GM23248 (cell line): ENCODE measurements at regions not wholly inside any gene's neighbourhood (a gene's known extent, or its start where the extent isn't known, plus 50 kb on each side); places are given as distances from the start of the nearest gene placed in this dataset.

Experiments used
- DNase-seq: peaks from one replicate; pipeline ENCODE4 v3.0.0-alpha.2; 2015
- H2AFZ ChIP-seq: fragments of 200-600 bp; sonication (generic); 2 replicates; pipeline ENCODE4 v1.6.1; 2016; ENCODE audit warnings: antibody characterized with exemption
- H3F3A ChIP-seq: fragments of 200-600 bp; sonication (generic); 2 replicates; pipeline ENCODE4 v1.6.1; 2016; ENCODE audit warnings: mild to moderate bottlenecking, antibody characterized with exemption, mixed run types; ENCODE audit not compliant: insufficient read depth
- H3K27ac ChIP-seq: fragments of 200-600 bp; sonication (generic); 2 replicates; pipeline ENCODE4 v1.5.1; 2016; ENCODE audit warnings: mild to moderate bottlenecking
- H3K27me3 ChIP-seq: fragments of 200-600 bp; sonication (generic); replicated peaks from 2 replicates; pipeline ENCODE4 v1.6.1; 2016; ENCODE audit warnings: mild to moderate bottlenecking; ENCODE audit not compliant: insufficient read depth
- H3K36me3 ChIP-seq: fragments of 200-600 bp; sonication (generic); 2 replicates; pipeline ENCODE4 v1.6.1; 2016; ENCODE audit warnings: low read depth, mild to moderate bottlenecking
- H3K4me1 ChIP-seq: fragments of 200-600 bp; sonication (generic); 2 replicates; pipeline ENCODE4 v1.6.1; 2016; ENCODE audit warnings: mild to moderate bottlenecking; ENCODE audit not compliant: insufficient read depth
- H3K4me2 ChIP-seq: fragments of 200-600 bp; sonication (generic); one replicate; pipeline ENCODE4 v1.6.1; 2016; ENCODE audit warnings: mild to moderate bottlenecking; ENCODE audit not compliant: unreplicated experiment
- H3K4me3 ChIP-seq: fragments of 200-600 bp; sonication (generic); 2 replicates; pipeline ENCODE4 v1.5.1; 2016; ENCODE audit warnings: mild to moderate bottlenecking
- H3K79me2 ChIP-seq: fragments of 200-600 bp; sonication (generic); 2 replicates; pipeline ENCODE4 v1.6.1; 2016; ENCODE audit warnings: mild to moderate bottlenecking; ENCODE audit not compliant: insufficient read depth
- H3K9ac ChIP-seq: fragments of 200-600 bp; sonication (generic); 2 replicates; pipeline ENCODE4 v1.6.1; 2016; ENCODE audit warnings: mild to moderate bottlenecking
- H3K9me2 ChIP-seq: fragments of 200-600 bp; sonication (generic); 2 replicates; pipeline ENCODE4 v1.6.1; 2016; ENCODE audit warnings: mixed run types, mild to moderate bottlenecking, moderate library complexity; ENCODE audit not compliant: insufficient read depth
- H3K9me3 ChIP-seq: fragments of 200-600 bp; sonication (generic); one replicate; pipeline ENCODE4 v1.6.1; 2017; ENCODE audit warnings: low read depth
- H4K20me1 ChIP-seq: fragments of 200-600 bp; sonication (generic); 2 replicates; pipeline ENCODE4 v1.6.0; 2016; ENCODE audit not compliant: insufficient read depth
- EZH2 ChIP-seq: fragments of 200-600 bp; sonication (generic); IDR thresholded peaks from 2 replicates; pipeline ENCODE4 v1.6.1; 2018; ENCODE audit warnings: antibody characterized with exemption, mild to moderate bottlenecking; ENCODE audit not compliant: insufficient read depth, poor library complexity, severe bottlenecking
- EZH2phosphoT487 ChIP-seq: fragments of 200-600 bp; sonication (generic); IDR thresholded peaks from 2 replicates; pipeline ENCODE4 v1.6.1; 2018; ENCODE audit warnings: antibody characterized with exemption, moderate library complexity, mild to moderate bottlenecking, low read depth; ENCODE audit not compliant: insufficient read depth
- WGBS, 2 experiments: methylation state at CpG; one replicate each; pipeline ENCODE4 v1.1.6; 2015 to 2017; ENCODE audit warnings: low lambda C conversion rate in 2 of 2, low coverage in 1 of 2; ENCODE audit errors: missing lambda C conversion rate in 2 of 2; 5-methylcytosine and 5-hydroxymethylcytosine counted together
- in situ Hi-C: fragments of 300-500 bp; cut with MboI; formaldehyde crosslinking; loops from 2 replicates; pipeline ENCODE4 v1.15.0; 2020

DNA sequence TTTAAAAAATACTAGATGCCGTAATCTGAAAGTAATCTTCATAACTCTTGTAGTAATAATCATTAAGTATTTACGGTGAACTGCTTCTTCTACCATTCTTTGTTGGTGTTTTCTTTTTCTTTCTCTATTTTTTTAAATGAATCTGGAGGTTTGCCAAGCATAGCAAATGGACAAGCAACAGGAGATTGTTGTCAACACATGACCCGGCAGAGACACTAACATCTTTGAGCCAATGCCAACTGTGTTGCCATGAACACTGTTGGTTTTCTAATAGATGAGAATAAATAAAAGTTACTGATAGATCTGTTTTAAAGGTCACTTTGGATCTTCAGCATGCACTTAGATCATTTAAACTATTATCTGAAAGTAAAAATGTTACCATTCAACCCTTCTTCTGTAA lies 523.6 kb upstream of the EYS start:
- no peak for DNase-seq
- in situ Hi-C loops, result no loop called here
- Histone ChIP-seq H3K9me3 (no peaks in the 10 kb centered on the region), H2AFZ (no peak overlapping the region), H3F3A (no peaks in the 10 kb centered on the region), H3K9me2 (no peaks in the 10 kb centered on the region), H3K4me2 (no peak overlapping the region), H3K27me3 (no peaks in the 10 kb centered on the region), H4K20me1 (no peaks in the 10 kb centered on the region), H3K27ac (no peak overlapping the region), H3K4me1 (no peaks in the 10 kb centered on the region), H3K79me2 (no peaks in the 10 kb centered on the region), H3K4me3 (no peak overlapping the region), H3K9ac (no peak overlapping the region), H3K36me3 (no peaks in the 10 kb centered on the region)
- TF ChIP-seq EZH2, result no peak
- no peak for TF ChIP-seq EZH2phosphoT487
- 19 to 21% methylated on average over 3 of the region's 3 CpGs for WGBS, 2 experiments

DNA sequence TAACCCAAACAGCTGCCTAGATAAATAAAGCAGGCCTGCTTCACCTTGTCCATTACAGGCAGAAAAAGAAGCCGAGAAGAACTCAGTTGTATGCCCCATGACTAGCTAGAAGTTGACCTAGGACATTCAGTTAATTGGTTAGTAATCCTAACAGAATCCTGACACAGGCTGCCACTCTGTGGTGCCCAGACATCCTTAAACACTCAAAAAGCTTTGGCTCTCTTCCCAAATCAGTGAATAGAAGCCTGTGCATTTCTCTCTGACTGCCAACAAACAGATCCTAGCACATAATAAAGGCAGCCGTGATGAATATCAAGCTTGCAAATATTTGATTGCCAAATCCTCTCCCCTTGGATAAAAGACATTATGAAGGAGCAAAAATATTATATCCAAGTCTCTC lies 519.1 kb upstream of the EYS start:
- Histone ChIP-seq H3K9ac (no peak overlapping the region), H2AFZ (no peak overlapping the region), H3K9me2 (no peaks in the 10 kb centered on the region), H4K20me1 (no peaks in the 10 kb centered on the region), H3K4me1 (no peaks in the 10 kb centered on the region), H3K4me3 (no peak overlapping the region), H3K9me3 (no peaks in the 10 kb centered on the region), H3K4me2 (no peak overlapping the region), H3K79me2 (no peaks in the 10 kb centered on the region), H3K36me3 (no peaks in the 10 kb centered on the region), H3F3A (no peaks in the 10 kb centered on the region), H3K27ac (no peak overlapping the region), H3K27me3 (no peaks in the 10 kb centered on the region)
- in situ Hi-C loops, result no loop called here
- peak; percentile 2 for DNase-seq
- 3 to 7% methylated on average over 2 of the region's 2 CpGs for WGBS, 2 experiments
- TF ChIP-seq EZH2 (no peak), EZH2phosphoT487 (no peak)

DNA sequence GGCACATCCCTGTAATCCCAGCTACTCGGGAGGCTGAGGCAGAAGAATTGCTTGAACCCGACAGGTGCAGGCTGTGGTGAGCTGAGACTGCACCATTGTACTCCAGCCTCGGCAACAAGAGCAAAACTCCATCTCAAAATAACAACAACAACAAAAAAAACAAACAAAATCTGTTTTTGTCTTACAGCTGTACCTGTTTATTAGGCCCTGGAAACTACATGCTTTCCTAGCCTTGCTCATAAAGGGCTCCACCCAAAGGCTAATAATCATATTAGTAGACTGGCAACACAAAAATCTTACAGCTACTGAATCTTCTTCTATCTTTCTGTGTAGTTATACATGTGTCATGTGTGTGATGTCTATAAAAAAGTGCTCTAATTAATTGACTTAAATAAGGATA lies 503.9 kb upstream of the EYS start:
- in situ Hi-C loops, result no loop called here
- DNase-seq, result no peak
- Histone ChIP-seq H2AFZ (no peak overlapping the region), H3K9ac (no peak overlapping the region), H3K27me3 (no peaks in the 10 kb centered on the region), H3K9me2 (no peaks in the 10 kb centered on the region), H3K4me3 (no peak overlapping the region), H3K9me3 (peaks cover 4% of the 10 kb centered on the region), H3F3A (no peaks in the 10 kb centered on the region), H3K27ac (no peak overlapping the region), H3K4me2 (no peak overlapping the region), H3K79me2 (no peaks in the 10 kb centered on the region), H3K4me1 (no peaks in the 10 kb centered on the region), H4K20me1 (no peaks in the 10 kb centered on the region), H3K36me3 (no peaks in the 10 kb centered on the region)
- TF ChIP-seq EZH2phosphoT487, result no peak
- no peak for TF ChIP-seq EZH2
- 7 to 12% methylated on average over 3 of the region's 3 CpGs for WGBS, 2 experiments

DNA sequence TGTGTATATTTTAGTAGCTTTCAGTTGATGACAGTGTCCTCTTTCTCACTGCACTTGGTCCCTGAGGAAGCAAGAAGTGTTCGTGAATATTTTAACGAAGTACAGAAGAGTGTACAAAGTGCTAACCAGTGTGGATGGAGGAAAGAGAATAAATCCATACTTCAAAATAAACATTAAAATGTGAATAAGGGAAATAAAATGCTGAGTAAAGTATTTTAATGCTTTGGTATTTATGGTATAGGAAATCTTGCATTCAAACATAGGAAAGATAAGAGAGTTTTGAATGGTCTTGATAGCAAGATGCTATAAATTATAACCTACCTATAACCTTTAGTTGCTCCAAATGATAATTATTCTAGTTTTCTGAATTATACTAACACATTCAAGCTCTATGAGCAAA lies 493.4 kb upstream of the EYS start:
- H3K79me2 ChIP-seq, result no peaks in the 10 kb centered on the region
- no peaks in the 10 kb centered on the region for H3K36me3 ChIP-seq
- H2AFZ ChIP-seq, result no peak overlapping the region
- H3K9me3 ChIP-seq, result peaks cover 5% of the 10 kb centered on the region
- in situ Hi-C loops, result no loop called here
- H3K27me3 ChIP-seq, result no peaks in the 10 kb centered on the region
- H4K20me1 ChIP-seq, result no peaks in the 10 kb centered on the region
- no peaks in the 10 kb centered on the region for H3K4me1 ChIP-seq
- H3F3A ChIP-seq, result no peaks in the 10 kb centered on the region
- H3K9me2 ChIP-seq, result no peaks in the 10 kb centered on the region
- no peak for TF ChIP-seq EZH2
- no peak for TF ChIP-seq EZH2phosphoT487
- H3K4me2 ChIP-seq, result no peak overlapping the region
- H3K27ac ChIP-seq, result no peak overlapping the region
- no peak overlapping the region for H3K9ac ChIP-seq
- DNase-seq, result no peak
- H3K4me3 ChIP-seq, result no peak overlapping the region
- 20 to 23% methylated on average over 2 of the region's 2 CpGs for WGBS, 2 experiments

- 72 to 74% methylated on average over 2 of the region's 2 CpGs for WGBS, 2 experiments
- peaks cover 5% of the 10 kb centered on the region for H3K9me3 ChIP-seq
- in situ Hi-C loops, result no loop called here
- no peaks in the 10 kb centered on the region for H3K27me3 ChIP-seq
- TF ChIP-seq EZH2phosphoT487 (no peak), EZH2 (no peak)
- H3K36me3 ChIP-seq, result no peaks in the 10 kb centered on the region
- no peak overlapping the region for H3K4me3 ChIP-seq
- H3F3A ChIP-seq, result no peaks in the 10 kb centered on the region
- H3K9ac ChIP-seq, result no peak overlapping the region
- H3K27ac ChIP-seq, result no peak overlapping the region
- H3K4me1 ChIP-seq, result no peaks in the 10 kb centered on the region
- H3K79me2 ChIP-seq, result no peaks in the 10 kb centered on the region
- no peak overlapping the region for H3K4me2 ChIP-seq
- no peaks in the 10 kb centered on the region for H3K9me2 ChIP-seq
- H4K20me1 ChIP-seq, result no peaks in the 10 kb centered on the region
- H2AFZ ChIP-seq, result no peak overlapping the region
- no peak for DNase-seq
Measured at GRCh38 chr6:66199171-66199570, 492.1 kb upstream of the EYS start.
